ENCODE measurements at regions not wholly inside any gene's neighbourhood (a gene's known extent, or its start where the extent isn't known, plus 50 kb on each side); places are given as distances from the start of the nearest gene placed in this dataset.

DNA sequence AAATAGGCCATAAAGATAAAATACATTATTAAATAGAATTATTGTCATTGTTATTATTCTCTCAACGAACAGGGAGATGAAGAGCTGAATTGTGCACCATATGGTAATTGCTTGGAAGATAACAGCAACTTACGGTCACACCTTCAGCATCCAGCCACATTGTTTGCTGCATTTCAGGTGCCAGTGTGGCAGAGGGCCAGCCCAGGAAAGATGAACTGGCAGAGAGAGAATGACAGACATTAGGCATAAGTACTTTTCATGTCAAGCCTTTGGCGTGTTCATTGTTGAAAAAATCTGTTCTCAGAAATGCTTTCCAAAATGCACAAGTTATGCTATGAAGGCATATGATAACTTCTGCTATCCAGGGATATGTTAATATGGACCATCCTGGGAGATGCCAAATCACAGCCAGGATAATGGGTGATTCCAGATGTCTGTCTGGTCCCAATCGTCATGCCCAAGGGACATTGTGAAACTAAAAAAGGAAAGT, 748.6 kb upstream of the PIK3C3 start:
- no peak for DNase-seq

DNA sequence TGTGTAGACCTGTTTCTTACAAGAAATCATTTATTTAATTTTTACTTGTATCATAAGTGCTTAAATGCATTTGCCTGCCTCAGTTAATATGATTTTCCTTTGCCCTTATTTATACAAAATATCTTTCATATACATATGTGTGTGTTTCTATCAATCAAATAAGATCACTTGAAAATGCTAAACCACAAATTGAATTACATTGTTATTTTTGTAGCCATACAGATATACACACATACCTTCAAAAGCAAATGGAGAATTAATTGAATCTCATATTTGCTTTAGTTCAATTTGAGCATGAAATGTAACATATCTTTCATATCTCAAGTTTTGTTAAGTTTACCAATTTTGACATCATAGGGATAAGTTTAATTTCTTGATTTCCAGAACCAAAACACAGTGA, 755.8 kb upstream of the PIK3C3 start:
- no peak for DNase-seq

DNA sequence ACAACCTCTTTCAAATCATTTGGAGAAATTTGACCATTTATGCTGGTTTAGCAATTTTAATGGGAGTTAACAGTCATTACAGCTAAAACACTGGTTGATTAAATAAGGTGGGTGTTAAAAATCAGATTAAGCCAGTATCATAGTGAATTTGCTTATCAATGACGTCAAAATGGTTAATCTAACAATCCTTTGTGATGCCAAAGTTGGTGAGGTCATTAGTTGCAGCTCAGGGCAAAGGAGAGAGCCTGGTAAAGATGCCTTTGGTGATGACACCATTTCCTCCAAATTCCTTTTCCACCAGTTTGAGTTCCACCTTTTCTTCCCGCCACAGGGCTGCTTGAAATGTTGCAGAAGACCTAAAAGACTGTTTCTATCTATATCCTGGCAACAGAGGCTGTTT, 757.1 kb upstream of the PIK3C3 start:
- DNase-seq: no peak

DNA sequence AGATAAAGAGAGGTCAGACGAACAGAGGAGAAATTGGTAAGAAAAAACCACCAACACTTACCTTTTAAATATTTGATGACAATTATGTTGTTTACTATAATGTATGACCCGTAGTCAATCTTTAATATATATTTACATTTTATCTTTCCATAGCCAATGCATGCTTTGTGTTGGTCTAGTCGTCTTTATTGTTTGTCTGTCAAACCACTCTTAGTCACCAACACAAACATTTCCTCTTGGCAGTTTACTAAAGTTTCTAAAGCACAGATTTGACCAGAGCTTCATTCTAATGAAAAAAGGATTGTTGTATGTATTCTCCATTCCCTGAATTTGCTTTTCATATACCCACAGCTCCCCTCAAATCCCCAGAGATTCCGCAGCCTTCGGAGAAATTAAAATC, 784.7 kb upstream of the PIK3C3 start:
- no peak for DNase-seq

DNA sequence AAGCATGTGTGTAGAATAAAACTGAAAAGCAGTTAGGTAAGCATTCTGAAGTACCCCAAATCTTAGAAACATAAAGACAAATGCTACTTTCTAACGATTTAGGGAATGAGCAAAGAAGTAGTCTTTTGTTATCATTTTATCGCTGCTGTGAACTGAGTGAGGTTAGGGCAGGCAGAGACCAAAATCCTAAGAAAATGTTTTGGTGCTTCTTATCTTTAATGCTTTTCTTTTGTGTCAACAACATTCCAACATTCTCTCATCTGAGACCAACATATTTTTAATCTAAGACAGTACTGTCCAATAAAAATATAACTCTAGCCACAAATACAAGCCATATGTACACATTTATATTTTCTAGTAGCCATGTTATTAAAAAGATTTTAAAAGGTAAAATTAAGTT, 789.4 kb upstream of the PIK3C3 start:
- DNase-seq: no peak

DNA sequence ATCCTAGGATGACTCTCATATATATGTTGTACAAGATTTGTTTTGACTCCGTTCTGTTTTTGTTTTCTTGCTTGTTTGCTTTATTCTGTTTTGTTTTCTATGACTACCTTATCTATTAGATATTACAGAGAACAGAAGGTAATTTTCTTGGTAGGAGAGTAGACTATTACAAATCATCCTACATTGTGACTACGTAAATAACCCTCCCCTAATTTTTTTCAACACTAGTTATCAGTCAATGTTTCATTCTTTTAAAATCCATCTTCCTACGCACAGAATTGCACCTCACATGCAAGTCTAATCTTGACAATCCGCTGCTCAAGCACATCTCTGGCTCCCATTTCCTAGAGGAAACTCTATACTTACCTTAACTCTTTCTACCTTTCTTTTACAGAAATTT, 792.3 kb upstream of the PIK3C3 start:
- no peak for DNase-seq

DNA sequence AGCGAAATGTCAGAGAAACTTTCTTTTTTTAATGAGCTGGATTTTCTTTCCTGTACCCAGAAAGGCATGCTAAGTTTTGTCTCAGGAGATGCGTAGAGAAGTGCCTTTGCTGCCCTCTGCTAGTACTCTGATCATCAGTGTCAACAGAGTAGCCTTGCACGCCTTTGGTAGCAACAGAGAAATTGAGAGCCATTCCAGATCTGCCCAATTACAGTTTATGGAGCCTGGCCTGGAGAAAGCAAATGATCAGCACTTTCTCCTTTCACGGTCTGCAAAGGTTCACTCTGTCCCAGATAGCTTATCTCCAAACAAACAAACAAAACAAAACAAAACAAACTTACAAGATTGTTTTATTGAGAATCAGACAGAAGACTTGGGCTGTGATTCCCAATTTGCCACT, 792.8 kb upstream of the PIK3C3 start:
- DNase-seq: no peak

DNA sequence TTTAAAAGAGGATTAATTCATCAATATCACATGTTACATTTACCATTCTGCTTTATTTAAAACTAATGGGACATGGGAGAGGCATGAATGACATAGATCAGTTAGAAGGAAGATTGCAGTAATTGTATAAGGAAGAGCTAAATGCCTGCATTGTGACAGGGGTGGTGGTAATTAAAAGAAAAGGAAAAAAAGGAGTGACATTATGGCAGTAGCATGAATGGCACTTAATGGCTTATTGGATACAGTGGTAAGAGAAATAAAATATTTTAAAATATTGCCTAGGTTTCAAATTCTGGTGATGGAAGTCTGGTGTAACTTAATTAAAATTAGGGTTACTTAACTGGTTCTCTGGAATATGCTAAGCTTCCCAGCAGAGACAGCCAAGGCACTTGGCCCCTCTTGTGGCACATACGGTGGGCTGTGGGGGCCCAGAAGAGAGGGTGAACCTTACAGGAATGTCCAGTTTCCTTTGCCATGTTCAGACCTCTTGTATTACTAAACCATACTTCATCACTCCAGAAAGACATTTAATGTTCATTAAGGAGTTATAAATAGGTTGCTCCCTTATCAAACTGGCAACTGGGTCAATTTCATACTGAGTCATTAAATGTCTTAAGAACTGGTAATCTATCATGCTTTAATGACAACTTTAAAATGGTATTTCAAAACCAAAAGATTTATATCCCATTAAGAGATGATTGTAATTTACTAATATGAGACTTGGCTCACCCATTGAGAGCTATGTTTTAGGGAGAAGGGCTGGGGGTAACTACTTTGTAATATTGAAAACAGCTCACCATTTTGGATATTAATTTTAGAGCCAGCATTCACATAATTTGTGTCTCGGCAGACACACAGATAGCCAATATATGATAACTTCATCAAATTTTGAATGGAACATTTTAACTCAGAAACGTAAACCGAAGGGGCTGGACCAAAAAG, 798.9 kb upstream of the PIK3C3 start:
- DNase-seq: no peak

DNA sequence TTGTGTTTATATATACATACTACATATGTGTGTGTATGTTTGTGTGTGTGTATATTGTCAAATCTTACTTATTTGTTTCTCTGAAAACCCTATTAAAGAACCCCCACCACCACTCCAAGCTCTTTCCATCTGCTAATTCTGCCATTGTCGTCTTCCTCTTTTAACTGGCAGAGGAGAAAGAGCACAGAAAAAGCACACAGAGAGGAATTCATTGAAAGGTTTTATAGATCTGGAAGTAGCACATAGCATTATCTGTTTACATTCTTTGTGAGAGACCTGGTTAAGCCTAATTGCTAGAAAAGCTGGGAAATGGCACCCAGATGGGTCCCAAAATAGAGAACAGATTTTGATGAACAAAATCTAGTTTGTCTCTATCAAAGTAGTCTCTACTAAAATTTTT, 800.0 kb upstream of the PIK3C3 start:
- DNase-seq: no peak

DNA sequence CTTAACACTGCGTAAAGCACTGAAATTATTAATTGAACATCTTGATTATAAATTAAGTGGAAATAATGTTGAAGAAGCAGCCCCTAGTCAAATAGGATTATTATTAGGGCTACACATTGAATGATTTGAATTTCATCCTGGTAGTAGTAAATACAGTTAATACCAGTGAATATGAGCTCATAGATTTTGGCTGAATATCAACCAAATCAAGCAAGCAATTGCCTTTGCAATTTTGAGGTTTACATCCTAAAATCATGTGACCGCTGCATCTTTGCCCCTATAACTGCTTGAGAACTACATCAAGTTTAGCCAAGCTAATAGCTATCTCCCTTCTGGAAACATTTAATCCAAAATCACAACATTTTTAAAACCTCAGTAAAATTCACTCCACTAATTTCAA, 801.2 kb upstream of the PIK3C3 start:
- DNase-seq: no peak

DNA sequence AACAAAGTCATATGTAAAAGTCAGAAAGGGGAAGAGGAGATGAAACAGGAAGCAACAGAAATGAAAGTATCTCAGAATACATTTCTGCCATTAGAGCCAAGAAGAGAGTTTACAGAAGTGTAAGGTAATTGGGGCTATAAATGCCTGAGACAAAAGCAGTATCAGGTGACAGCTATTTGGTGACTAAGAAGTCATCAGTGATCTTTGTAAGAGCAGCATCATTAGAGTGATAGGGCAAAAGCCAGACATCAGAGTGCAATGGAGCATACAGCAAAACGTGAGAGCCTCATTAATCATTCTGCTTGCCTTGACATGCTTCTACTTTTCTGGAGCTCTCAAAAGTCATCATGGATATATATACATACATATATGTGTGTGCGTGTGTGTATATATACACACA, 804.7 kb upstream of the PIK3C3 start:
- no peak for DNase-seq

DNA sequence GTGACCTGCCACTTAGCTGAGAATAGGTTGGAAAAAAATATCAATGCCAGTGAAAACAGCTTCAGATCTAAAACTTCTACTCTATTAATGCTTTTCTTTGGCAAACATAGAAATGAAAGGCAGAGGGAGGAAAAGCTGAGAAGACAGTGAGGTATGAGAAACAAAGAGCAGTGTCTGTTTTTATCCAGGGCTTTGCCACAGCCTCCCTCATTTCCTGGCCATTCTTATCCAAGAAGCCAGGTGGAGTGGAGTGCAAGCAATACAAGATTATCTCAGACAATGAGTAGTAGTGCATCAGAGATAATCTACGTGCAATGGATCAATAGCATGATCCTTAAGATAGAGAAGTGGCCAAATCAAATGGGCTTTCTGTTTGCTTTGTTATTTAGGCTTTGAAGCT, 808.7 kb upstream of the PIK3C3 start:
- no peak for DNase-seq

DNA sequence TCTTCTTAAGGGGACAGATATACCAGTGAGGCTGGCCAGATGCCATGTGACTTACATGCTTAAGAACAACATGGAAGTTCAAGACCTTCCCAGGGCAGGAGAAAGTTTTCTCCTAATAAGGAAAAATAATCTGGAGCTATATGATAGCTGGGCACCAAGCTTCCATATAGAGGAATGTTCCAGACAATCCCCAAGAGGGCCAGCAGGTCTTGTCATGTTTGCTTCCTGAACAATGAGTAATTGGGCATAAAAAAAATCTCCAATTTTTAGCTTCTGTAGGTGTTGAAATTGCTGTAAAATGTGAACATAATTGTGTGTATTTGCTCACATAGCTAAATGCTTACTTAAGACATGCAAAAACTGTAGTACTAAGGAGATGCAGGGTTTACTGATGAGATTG, 809.5 kb upstream of the PIK3C3 start:
- DNase-seq: no peak

DNA sequence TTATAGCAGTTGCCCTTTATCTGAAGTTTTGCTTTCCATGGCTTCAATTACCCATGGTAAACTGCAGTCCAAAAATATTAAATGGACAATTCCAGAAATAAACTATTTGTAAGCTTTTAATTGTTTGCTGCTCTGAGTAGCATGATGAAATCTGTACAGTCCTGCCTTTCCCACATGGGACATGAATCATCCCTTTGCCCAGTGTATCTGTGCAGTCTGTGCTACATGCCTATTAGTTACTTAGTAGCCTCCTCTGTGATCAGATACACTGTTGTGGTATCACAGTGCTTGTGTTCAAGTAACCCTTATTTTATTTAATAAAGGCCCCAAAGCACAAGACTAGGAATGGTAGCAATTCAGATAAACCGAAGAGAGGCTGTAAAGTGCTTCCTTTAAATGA, 810.6 kb upstream of the PIK3C3 start:
- DNase-seq: no peak

DNA sequence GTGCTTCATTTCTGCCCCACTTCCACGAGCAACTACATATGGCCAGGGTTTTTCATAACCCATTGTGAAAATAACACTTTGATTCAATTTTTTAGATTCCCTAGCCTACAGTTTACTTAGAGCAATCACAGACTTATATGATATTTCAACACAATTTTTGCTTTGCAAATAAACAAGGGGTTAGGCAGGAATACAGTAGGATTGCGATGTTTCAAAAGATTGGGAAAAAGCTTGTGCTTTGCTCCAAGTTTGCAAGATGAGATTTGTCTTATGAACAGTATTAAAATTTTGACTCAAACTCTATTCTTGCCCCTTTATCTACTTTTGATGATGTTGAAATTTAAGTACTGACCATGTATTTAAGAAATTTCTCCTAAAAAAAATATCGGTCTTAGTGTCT, 814.5 kb upstream of the PIK3C3 start:
- DNase-seq: no peak

DNA sequence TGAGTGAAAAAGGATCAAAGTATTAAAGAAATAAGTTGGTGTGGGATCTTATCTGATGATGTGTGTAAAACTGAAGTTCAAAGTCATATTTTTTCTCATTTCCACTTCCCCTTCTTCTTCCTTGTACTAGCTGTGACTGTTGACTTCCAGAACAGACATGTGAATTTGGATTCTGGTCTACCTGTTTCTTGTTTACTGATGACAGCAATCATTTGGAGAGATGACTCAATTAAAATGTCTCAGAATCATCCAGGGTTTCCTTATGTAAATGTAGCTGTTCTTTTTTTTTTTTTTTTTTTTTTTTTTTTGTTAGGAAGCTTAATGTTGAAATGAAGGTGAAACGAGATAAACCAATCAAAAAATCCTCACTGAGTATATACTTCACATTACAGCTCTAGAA, 819.9 kb upstream of the PIK3C3 start:
- DNase-seq: no peak

DNA sequence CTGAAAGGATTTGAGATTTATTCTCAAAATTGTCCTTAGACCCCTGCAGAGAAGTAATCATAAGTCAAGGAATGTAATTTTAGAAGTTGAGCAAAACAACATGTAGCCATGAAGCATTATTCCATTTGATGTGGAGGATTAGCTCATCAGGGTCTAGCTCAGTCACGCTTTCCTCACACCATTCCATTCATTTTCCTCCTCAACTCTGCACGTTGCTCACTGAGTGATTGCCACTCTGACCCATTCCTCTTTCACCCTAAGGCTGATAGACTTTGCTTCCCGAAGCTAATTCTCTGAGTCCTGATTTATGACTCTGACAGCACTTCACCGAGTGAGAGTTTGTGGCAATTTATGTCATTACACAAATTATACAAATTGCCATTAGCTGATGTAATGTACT, 820.6 kb upstream of the PIK3C3 start:
- DNase-seq: no peak

DNA sequence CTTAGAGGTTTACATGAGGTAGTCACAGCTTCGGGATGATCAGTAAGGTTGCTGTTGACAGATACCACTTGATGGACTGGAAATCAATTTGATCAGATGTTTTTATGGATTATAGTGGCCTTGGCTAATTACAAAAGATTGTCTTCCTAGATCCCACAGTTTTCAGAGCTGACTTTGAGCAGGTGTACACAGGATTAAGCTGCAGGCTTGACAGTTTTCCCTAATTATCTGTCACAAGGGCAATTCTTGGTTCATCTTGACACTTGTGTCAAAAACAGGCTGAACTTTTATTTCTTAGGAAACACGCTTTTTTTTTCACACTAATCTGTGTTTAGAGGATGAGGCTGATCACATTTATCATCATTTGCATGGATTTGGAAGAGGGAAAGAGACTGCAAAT, 824.0 kb upstream of the PIK3C3 start:
- DNase-seq: no peak

DNA sequence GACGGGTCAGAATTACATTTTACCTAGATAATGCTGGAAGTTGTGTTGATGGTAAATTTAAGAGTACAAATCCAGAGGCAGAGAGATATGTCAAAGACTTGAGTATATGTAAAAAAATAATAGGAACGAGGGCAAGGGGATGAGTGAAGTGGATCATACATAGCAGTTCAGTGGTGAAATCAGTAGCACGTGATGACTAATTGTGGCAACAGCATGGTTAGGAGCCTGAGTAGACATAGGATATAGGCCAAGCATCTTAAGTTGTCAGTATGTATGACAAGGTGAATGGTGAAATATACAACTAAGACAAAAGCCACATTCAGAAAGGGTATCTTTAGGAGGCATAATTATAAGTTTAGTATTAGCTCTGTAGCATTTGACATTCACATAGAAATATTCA, 826.5 kb upstream of the PIK3C3 start:
- DNase-seq: no peak

DNA sequence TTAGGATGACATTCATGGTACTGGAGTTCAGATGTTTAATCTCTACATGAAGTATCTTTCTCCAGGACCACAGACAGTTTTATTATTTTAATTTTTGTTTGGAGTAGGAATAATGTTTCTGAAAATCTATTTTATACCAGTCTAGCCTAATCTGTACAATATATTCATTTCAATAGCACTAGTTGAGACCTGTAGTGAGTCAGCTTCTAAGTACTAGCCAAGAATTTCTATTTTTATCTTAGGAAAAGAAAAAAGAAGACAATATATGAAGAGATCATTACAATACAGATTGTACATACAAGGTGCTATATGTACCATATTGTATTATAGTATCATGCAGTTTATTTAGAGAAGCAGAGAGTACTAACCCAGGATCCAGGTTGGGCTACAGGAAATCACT, 826.9 kb upstream of the PIK3C3 start:
- DNase-seq: no peak

DNA sequence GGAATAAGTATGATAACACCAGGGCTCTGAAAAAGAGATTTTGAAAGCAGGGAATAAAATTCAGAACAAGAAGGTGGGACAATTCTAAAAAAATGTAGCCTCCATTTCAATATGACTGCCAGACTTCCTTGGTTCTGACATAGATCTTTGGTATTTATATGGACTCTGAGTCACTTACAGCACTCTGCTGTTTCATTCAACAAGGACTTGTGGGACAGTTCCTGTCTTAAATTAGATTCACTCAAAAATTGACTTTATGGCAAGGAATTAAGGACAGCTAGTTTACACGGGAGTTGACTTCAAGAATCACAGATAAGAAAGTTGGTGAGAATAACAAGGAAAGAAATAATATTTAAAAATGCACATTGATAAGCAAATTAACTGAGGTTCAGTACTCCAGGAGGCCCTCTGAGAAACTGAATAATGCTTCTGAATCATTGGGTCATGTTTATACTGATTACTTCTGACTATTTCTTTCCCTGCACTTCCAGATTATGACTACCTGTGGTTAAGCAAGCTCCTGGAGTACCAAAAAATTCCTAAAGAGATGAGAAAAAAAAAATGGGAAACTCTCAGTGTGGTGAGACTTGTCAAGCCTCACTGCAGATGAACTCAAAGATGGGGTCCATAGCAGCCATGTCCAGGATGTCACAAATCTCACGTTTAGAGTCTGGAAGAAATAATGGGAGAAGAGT, 828.3 kb upstream of the PIK3C3 start:
- no peak for DNase-seq

DNA sequence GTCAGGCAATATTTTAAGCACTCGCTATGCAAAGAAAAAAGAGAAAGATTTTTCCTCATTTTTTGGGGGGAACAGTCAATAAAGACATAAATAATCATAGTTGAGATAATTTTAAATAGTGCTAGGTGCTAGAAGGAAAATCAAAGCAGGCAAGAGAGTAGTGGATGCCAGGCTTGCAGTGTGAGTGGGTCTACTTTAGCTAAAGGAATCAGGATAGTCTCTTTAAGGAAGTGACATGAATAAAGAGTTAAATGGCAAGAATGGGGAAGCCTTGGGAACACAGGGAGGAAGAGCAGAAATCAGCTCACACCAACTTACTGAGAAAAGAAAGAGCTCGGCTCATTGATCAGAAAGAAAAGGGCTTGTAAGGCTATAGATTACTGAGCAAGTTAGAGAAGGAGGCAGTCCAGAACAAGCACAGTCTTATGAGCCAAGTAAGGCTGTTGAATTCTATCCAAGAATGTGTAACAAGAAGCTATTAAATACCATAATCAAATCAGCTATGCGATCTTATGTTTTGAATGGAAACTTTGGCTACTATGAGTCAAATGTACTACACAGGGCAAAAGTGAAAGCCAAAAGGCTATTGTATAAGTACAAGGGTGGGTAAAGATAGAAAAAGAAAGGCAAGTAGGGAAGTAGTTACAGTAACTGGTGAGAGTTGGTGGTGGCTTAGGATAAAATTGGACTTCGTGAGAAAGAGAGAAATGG, 833.8 kb upstream of the PIK3C3 start:
- no peak for DNase-seq

DNA sequence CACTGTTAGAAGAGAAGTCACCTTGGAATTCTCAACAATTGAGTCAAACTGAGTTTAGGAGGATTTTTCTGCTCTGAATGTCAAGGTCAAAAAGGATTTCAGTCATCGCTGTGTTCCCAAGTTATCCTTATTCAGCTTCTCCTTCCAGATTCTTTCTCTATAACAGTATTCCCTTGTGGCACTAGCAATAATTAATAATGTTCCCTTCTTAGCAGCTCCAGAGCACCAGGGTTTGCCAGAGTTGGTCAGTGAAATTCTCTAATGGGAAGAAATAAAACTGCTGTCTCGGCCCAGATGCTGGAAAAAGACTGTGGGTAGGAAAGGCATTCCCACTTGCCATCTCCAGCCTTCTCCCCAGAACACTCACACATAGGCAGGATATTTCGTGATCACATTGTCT, 836.0 kb upstream of the PIK3C3 start:
- no peak for DNase-seq
